Activated naive CD8-positive, alpha-beta T cell treated with anti-CD3 and anti-CD28 coated beads, Interleukin-2, amount 50 U/mL, for 24 hours (primary cell): ENCODE measurements at regions not wholly inside any gene's neighbourhood (a gene's known extent, or its start where the extent isn't known, plus 50 kb on each side); places are given as distances from the start of the nearest gene placed in this dataset.

ENCODE experiments used
- ATAC-seq: fragments of 150-1000 bp; cut with Tn5 transposase; one replicate; pipeline ENCODE4 v1.10.0; 2021
- DNase-seq: peaks from one replicate; pipeline ENCODE4 v3.0.0; 2021
- H3K27ac Mint-ChIP-seq: one replicate; pipeline ENCODE4 v1.8.0; 2021; ENCODE audit warnings: mild to moderate bottlenecking, mixed read lengths
- H3K27me3 Mint-ChIP-seq: one replicate; pipeline ENCODE4 v1.8.0; 2021; ENCODE audit warnings: mixed read lengths
- H3K36me3 Mint-ChIP-seq: one replicate; pipeline ENCODE4 v1.8.0; 2021; ENCODE audit warnings: low read depth, mixed read lengths
- H3K4me1 Mint-ChIP-seq: one replicate; pipeline ENCODE4 v1.8.0; 2021; ENCODE audit warnings: mixed read lengths
- H3K4me3 Mint-ChIP-seq: one replicate; pipeline ENCODE4 v1.8.0; 2021; ENCODE audit warnings: mild to moderate bottlenecking, moderate library complexity, mixed read lengths
- H3K9me3 Mint-ChIP-seq: one replicate; pipeline ENCODE4 v1.8.0; 2021; ENCODE audit warnings: mixed read lengths

DNA sequence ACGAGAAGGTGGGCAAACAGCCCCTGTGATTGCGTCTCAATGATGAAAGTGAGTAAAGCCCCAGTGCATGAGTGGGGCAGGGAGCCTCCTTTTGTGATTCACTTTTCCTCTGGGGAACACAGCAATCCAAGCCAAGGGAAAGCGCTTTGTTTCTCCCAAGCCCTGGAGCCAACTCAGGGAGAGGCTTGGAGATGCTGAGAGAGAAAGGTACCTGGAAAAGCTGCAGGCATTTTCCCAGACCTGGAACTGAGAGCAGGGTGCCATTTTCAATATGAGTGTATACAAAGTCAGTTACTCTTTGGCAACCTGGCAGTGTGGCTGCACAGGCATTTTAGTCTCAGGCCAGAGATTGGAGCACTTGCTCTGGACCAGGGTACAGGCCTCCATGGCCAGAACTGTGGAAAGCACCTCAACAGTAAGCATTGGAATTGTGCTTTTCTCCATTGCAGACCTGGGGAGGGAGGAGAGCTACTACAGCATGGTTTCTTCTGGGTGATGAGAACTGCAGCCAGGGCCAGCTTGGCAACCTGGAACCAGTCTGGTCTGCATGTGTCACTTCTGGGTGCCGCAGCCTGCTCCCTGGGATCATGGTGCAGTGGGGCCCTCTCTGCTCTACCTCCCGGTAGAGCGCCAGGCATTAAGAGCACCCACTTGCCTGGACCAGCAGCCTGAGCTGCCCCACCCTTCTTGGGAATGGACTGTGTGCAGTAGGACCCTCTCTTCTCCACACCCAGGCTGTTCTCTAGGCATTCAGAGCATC, 89.0 kb upstream of the CDH5 start:
- Mint-ChIP-seq H3K36me3 (peaks cover 3% of the 10 kb centered on the region), H3K27ac (no peak overlapping the region), H3K4me3 (no peak overlapping the region), H3K27me3 (peaks cover 24% of the 10 kb centered on the region), H3K9me3 (peaks cover 19% of the 10 kb centered on the region), H3K4me1 (peaks cover 2% of the 10 kb centered on the region)
- DNase-seq = no peak
- ATAC-seq = no peak

DNA sequence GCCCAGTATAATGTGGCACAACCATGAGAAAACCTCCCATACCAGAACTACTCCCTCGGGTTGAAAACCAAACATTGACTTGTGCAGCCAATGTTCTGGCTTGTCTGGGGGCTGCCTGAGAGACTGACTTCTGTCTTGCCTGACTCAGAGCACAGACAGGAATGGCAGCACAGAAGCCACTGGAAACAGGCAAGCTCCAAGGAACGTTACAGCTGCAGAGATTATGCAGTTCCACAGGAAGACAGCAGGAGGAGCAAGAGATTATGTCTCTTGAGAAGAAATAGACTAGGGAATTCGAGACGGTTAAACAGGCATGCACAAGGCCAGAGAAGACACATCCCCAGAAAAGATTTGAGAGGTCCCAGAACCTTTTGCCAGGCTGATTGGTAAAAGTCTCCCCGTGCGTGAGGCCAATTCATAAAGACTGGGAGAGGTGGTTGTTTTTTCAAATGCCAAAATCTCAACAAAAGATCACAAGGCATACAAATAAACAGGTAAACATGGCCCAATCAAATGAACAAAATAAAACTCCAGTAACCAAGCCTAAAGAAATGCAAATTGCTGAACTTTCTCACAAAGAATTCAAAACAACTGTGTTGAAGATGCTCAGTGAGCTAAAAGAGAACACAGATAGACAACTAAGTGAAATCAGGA, 90.6 kb upstream of the CDH5 start:
- H3K9me3 Mint-ChIP-seq = peaks cover 19% of the 10 kb centered on the region
- H3K27ac Mint-ChIP-seq = no peak overlapping the region
- H3K4me1 Mint-ChIP-seq = peaks cover 2% of the 10 kb centered on the region
- ATAC-seq (no peak), DNase-seq (peak; percentile 15)
- peaks cover 3% of the 10 kb centered on the region for H3K36me3 Mint-ChIP-seq
- H3K27me3 Mint-ChIP-seq = peaks cover 25% of the 10 kb centered on the region
- H3K4me3 Mint-ChIP-seq = no peak overlapping the region

DNA sequence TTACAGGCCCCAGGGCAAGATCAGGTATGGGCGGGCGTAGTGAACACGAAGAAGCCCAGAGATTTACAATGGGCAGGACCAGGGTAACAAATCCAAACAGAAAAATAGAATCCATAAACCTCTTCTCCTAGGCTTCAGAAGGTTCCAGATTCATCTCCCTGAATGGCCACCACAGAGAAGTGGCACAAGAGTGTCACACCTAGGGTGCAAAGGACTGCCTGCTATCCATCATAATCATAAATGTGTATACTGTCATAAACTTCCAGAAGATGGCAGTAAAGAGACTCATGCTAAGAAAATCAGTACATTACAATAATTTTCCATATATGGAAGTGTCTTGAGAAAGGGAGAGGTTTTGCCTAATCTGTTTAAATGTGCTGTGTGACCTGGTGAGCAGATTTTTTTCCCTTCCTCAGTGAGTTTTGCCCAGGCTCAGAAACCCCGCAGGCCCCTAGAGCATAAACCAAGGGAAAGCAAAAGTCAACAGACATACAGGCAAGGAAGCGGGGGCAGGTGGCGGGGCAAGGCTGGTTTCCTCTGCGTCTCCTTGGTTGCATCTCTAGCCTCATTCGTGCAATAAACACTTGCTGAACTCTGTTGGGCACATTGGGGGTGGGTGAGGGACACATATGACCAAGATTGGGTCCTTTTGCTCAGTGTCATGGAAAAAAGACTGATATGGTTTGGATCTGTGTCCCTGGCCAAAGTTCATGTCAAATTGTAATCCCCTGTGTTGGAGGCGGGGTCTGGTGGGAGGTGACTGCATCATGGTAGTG, 92.0 kb upstream of the CDH5 start:
- peaks cover 4% of the 10 kb centered on the region for H3K4me1 Mint-ChIP-seq
- H3K9me3 Mint-ChIP-seq = peaks cover 10% of the 10 kb centered on the region
- no peak overlapping the region for H3K27ac Mint-ChIP-seq
- DNase-seq (no peak), ATAC-seq (no peak)
- H3K4me3 Mint-ChIP-seq = no peak overlapping the region
- H3K27me3 Mint-ChIP-seq = peaks cover 21% of the 10 kb centered on the region
- H3K36me3 Mint-ChIP-seq = no peaks in the 10 kb centered on the region

DNA sequence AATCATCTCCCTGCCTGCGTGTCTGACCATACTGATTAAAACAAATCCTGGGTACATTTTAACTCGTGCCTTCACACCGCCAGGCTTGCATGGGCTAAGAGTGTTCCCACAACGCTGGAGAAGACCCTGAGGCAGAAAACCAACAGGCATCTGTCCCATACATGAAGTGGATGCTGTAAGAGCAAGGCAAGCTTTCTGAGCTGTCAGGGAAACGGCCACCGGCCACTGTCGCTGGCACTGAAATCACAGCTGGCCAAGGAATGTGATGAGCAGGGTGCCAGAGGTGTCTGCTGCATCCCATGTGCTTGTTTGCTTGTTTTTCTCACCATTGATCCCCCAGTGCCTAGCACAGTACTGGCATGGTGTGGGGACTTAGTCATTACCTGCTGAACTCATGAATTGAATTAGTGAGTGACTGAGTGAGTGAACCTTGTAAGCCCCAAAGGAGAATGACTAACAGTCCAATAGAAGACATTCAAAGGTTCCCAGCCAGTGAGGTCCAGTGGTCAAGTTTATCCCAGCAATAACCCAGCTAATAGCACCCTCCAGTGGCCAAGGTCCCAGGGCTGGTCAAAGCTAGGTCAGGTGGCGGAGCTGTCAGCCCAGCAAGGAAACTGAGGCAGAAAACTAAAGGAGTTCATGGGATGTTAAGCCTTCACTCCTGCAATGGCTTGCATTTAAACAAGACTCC, 92.7 kb upstream of the CDH5 start:
- Mint-ChIP-seq H3K27ac (no peak overlapping the region), H3K9me3 (peaks cover 3% of the 10 kb centered on the region)

DNA sequence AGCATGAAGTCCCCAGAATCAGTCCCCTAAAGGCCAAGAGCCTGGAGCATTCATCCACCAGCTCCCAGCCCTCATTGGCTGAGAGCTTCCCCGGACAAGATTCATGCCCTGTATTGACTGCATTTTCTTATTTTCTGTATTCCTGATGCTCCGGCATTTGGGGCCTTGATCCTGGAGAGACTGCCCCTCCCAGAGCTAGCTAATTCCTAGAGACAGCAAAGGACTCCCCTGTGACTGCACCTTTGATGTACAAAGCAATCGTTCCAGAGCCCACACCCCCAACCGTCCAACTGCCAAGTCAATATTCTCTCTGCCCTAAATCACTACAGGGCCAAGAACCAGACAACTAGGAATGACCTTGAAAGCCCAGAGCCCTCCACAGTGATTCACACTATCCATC, 93.4 kb upstream of the CDH5 start:
- no peak for DNase-seq
- H3K27ac Mint-ChIP-seq = no peak overlapping the region
- no peak overlapping the region for H3K4me3 Mint-ChIP-seq
- H3K9me3 Mint-ChIP-seq = no peaks in the 10 kb centered on the region
- no peaks in the 10 kb centered on the region for H3K36me3 Mint-ChIP-seq
- peaks cover 4% of the 10 kb centered on the region for H3K4me1 Mint-ChIP-seq
- no peak for ATAC-seq
- H3K27me3 Mint-ChIP-seq = peaks cover 25% of the 10 kb centered on the region

More for the DNA sequence above, 92.7 kb upstream of the CDH5 start:
- Mint-ChIP-seq H3K36me3 (no peaks in the 10 kb centered on the region), H3K4me3 (no peak overlapping the region), H3K4me1 (peaks cover 4% of the 10 kb centered on the region), H3K27me3 (peaks cover 21% of the 10 kb centered on the region)
- ATAC-seq (no peak), DNase-seq (no peak)

DNA sequence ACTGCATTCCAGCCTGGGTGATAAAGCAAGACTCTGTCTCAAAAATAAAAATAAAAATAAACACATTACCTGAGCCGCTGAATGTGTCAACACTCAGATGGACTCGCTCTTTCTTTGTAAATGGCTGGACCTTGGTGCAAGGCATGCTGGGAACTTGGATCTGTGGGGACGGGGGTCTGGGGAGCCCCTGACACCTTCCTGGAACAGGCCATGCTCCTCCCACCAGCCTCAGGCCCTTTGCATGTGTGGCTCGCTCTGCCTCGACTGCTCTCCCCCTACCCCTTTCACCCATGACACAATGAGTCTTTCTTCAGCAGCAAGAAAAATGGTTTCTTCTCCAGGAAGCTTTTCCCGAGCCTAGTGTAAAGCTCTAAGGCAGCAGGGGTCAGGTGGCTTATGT, 94.0 kb upstream of the CDH5 start:
- Mint-ChIP-seq H3K27ac (no peak overlapping the region), H3K27me3 (peaks cover 30% of the 10 kb centered on the region), H3K36me3 (no peaks in the 10 kb centered on the region), H3K4me1 (peaks cover 4% of the 10 kb centered on the region), H3K4me3 (no peak overlapping the region), H3K9me3 (no peaks in the 10 kb centered on the region)
- ATAC-seq (no peak), DNase-seq (no peak)

DNA sequence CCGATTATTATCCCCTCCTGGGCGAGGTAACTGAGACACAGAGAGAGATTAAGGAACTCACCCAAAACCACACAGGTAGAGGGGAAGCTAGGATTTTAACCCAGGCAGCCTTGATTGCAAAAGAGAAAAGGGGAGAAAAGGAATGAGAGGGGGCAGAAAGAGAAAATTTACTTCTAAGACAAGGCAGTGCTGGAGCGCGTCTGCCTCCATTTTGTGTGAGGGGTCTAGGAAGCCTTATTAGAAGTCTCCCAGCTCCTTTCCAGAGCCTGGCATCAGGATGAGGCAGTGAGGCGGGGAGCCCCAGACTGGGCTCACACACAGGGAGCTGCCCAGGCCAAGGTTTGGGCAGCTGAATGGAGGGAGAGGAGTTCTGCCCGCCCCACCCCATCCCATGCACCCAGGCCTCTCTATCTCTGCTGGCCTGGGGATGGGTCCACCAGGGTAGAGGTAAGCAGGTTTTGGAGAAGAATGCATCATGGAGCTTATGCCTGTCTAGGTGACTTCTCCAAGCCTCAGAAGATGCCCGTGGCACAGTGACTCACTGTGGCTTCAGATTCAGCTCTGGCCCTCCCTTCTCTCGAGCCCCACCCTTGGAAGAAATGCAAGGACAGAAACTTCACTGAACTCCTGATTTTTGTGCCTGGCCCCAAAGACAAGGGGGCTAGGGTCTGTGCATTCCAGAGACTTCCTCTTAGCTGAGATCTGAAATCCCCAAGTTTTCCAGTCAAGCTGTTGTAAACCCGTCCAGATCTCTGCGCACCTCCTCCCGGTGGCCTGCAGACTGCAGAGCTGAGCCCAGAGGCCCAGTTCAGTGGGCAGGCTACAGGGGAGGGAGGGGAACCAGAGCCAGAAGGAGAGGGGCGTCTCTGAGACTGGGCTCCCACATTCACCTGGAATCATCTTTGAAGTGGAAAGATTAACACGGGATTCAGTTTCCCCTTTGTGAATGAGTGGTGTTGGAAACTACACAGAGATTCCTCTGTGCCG, 95.1 kb upstream of the CDH5 start:
- DNase-seq = no peak
- H3K27me3 Mint-ChIP-seq = peaks cover 38% of the 10 kb centered on the region
- H3K36me3 Mint-ChIP-seq = no peaks in the 10 kb centered on the region
- no peak overlapping the region for H3K4me3 Mint-ChIP-seq
- H3K27ac Mint-ChIP-seq = no peak overlapping the region
- no peak for ATAC-seq
- peaks cover 9% of the 10 kb centered on the region for H3K4me1 Mint-ChIP-seq
- no peaks in the 10 kb centered on the region for H3K9me3 Mint-ChIP-seq

DNA sequence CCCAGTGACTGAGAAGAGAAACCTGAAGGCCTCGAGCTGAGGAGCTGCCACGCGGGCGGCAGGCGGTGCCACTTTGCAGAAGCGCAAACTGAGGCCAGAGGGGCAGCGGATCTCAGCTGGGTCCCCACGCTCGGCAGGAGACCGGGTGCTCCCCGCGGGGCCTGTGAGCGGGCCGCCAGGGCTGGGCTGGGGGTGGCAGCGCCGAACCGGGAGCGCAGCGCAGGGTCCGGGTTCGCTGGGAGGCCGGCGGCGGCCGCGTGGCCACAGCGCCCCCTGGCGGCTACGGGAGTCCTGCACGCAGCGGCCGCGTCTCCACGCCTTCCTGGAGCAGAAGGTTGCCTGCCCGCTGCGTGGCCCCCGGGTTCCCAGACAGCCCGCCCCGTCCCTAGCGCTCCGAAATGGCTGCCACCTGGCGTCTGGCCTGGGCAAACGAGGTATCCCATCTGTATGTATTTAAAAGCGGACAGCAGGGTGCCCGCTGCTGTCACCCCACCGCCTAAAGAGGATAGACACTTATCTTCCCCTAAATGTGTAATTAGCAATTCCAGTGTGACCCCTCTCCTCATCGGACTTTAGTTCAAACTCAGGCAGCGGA, 96.1 kb upstream of the CDH5 start:
- DNase-seq (peak; percentile 75), ATAC-seq (peak; percentile 65)
- Mint-ChIP-seq H3K9me3 (no peaks in the 10 kb centered on the region), H3K36me3 (no peaks in the 10 kb centered on the region), H3K27ac (no peak overlapping the region), H3K27me3 (peaks cover 34% of the 10 kb centered on the region), H3K4me1 (peaks cover 9% of the 10 kb centered on the region), H3K4me3 (no peak overlapping the region)

DNA sequence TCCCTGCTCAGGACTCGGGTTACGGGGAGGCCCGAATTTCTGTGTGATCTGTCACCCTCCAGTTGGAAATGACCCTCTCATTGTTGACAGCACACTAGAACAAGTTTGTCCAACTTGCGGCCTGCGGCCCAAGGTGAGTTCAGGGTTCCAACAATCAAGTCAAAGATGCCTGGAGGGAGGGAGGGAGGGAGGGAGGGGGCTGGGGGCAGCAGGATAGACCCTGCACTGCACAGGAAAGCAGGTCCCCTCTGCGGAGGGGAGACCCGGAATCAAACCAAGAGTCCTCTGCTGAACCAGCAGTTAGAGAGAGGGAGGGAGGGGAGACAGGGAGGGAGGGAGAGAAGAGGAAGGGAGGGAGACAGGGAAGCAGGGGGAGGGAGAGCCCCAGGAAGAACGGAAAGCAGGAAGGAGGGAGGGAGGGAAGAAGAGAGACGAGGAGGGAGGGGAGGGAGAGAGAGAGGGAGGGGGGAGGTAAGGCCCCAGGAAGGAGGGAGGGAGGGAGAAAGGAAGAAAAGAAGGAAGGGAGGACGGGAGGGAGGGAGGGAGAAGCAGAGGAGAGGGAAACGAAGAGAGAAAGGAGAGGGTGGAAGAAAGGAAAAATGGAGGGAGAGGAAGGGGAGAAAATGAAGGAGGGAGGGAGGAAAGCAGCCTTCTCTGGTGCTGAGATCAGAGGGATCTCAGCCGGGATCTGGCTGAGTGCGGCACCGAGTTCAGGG, 96.7 kb upstream of the CDH5 start:
- H3K9me3 Mint-ChIP-seq = no peaks in the 10 kb centered on the region
- no peak overlapping the region for H3K27ac Mint-ChIP-seq
- H3K36me3 Mint-ChIP-seq = no peaks in the 10 kb centered on the region
- no peak overlapping the region for H3K4me3 Mint-ChIP-seq
- peaks cover 9% of the 10 kb centered on the region for H3K4me1 Mint-ChIP-seq
- DNase-seq (no peak), ATAC-seq (no peak)
- peaks cover 34% of the 10 kb centered on the region for H3K27me3 Mint-ChIP-seq

DNA sequence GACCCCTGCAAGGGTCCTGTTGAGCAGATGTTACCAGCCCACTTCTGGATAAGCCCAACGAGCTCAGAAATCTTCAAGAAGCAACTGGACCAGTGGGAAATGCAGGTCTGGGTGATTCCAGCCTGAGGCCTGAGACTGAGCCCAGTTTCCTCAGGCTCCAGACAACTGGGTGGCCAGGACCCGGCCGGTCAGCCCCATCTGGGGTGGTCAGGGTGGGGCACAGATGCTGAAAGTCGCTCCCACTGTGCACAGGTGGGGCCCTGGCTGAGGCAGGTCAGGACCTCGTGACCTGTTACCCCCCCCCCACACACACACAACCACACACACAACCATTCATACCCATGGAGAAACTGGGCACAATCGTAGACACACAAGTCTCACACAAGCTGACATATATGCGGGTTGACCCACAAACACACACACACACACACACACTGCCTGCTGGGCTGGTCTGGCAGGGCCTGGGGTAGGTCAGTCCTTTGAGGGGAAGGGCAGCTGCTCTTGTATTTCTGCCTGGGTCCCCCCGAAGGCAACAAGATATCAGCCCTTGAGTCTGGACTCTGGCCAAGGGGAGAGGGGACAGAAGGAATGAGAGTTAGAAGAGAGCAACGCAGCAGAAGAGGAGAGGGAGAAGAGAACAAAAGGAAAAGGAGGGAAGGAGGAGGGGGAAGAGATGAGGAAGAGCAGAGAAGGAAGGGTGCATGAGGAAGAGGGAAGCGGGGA, 99.0 kb upstream of the CDH5 start:
- DNase-seq (no peak), ATAC-seq (no peak)
- Mint-ChIP-seq H3K27ac (no peak overlapping the region), H3K9me3 (no peaks in the 10 kb centered on the region), H3K4me3 (no peak overlapping the region), H3K27me3 (peaks cover 36% of the 10 kb centered on the region), H3K36me3 (no peaks in the 10 kb centered on the region), H3K4me1 (peaks cover 7% of the 10 kb centered on the region)

DNA sequence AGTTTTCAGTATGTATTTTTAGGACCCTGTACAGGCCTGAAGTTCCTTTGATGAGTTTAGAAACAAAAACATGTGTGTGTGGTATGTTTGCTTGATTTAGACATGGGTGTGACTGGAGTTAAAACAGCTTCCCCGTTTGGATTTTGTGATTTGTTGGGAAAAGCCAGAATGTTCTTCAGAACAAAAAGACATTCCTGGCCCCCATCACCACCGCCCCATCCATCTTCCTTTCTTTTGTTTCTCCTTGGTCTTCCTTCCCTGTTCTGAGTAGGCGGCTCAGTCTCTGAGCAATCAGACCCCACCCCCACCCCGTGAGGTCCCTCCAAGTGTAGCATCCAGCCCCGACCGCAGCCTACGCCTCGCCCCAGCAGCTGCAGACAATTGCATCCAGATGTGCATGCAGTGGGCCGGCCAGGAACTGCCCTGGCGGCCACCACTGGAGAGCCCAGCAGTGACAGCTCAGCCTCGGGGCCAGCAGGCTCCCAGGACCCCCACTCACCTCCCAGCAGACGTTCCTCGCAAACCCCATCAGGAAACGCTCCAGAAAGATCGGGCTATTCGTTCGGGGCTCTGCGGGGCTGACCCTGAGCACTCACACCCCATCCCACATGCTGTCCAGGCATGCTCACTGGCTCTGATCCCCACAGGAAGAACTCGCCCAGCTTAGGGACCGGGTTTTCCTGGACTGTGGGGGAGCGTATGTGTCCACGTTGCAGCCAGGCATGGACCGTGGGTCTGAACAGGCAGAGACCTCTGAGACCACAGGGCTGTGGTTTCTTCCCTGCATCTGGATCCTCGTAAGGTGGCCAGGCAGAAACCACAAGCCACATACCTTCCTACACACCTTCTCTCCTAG, 99.8 kb upstream of the CDH5 start:
- peaks cover 36% of the 10 kb centered on the region for H3K27me3 Mint-ChIP-seq

More for the DNA sequence above, 99.8 kb upstream of the CDH5 start:
- Mint-ChIP-seq H3K9me3 (no peaks in the 10 kb centered on the region), H3K4me3 (no peak overlapping the region), H3K27ac (no peak overlapping the region), H3K36me3 (no peaks in the 10 kb centered on the region), H3K4me1 (peaks cover 7% of the 10 kb centered on the region)
- ATAC-seq (no peak), DNase-seq (no peak)
